WTC11 (cell line): ENCODE measurements at regions not wholly inside any gene's neighbourhood (a gene's known extent, or its start where the extent isn't known, plus 50 kb on each side); places are given as distances from the start of the nearest gene placed in this dataset.

ENCODE experiments used
- ATAC-seq: fragments of 200-7000 bp; cut with Tn5 transposase; 2 replicates; pipeline ENCODE4 v1.10.0; 2021; ENCODE audit warnings: mild to moderate bottlenecking, moderate library complexity
- CTCF ChIA-PET: fragments of 300-600 bp; sonication (Branson Sonifier 250); formaldehyde crosslinking; loops from one replicate; lab custom pipeline; 2021; ENCODE audit warnings: antibody characterized with exemption; lab: Charles Lee
- POLR2A ChIA-PET: fragments of 350-600 bp; sonication (Branson Sonifier 250); formaldehyde crosslinking; loops from one replicate; lab custom pipeline; 2021; ENCODE audit warnings: antibody characterized with exemption; lab: Charles Lee
- DNase-seq: peaks from one replicate; pipeline ENCODE4 v3.0.0; 2021; ENCODE audit warnings: low spot score
- H3K27ac Mint-ChIP-seq: 2 replicates; pipeline ENCODE4 v1.8.0; 2021; ENCODE audit warnings: mixed read lengths
- H3K27me3 Mint-ChIP-seq: 2 replicates; pipeline ENCODE4 v1.8.0; 2021; ENCODE audit warnings: low read depth, mild to moderate bottlenecking, moderate library complexity, mixed read lengths
- H3K36me3 Mint-ChIP-seq: 2 replicates; pipeline ENCODE4 v1.8.0; 2021; ENCODE audit warnings: mixed read lengths
- H3K4me1 Mint-ChIP-seq: 2 replicates; pipeline ENCODE4 v1.8.0; 2022; ENCODE audit warnings: mixed read lengths
- H3K4me3 Mint-ChIP-seq: 2 replicates; pipeline ENCODE4 v1.8.0; 2021; ENCODE audit warnings: mild to moderate bottlenecking, moderate library complexity, mixed read lengths
- H3K9me3 Mint-ChIP-seq: 2 replicates; pipeline ENCODE4 v1.8.0; 2021; ENCODE audit warnings: mixed read lengths
- CDX4 ChIP-seq: fragments of 250-450 bp; sonication (Bioruptor Pico); IDR thresholded peaks from 2 replicates; pipeline ENCODE4 v1.9.0; 2021; ENCODE audit warnings: moderate library complexity, mild to moderate bottlenecking, inconsistent platforms, borderline replicate concordance
- CREM ChIP-seq: sonication (generic); formaldehyde crosslinking; IDR thresholded peaks from 2 replicates; pipeline ENCODE4 v1.8.1; 2022; ENCODE audit warnings: mild to moderate bottlenecking, missing genetic modification reagents, moderate library complexity
- OVOL2 ChIP-seq: fragments of 250-450 bp; sonication (Bioruptor Pico); IDR thresholded peaks from 2 replicates; pipeline ENCODE4 v1.9.0; 2021; ENCODE audit warnings: mild to moderate bottlenecking, borderline replicate concordance
- PRDM15 ChIP-seq: sonication (generic); formaldehyde crosslinking; IDR thresholded peaks from 2 replicates; pipeline ENCODE4 v1.8.0; 2022; ENCODE audit warnings: missing genetic modification reagents
- RORB ChIP-seq: fragments of 250-450 bp; sonication (Bioruptor Pico); IDR thresholded peaks from 2 replicates; pipeline ENCODE4 v1.9.0; 2021; ENCODE audit warnings: mild to moderate bottlenecking
- SMAD4 ChIP-seq: sonication (generic); formaldehyde crosslinking; IDR thresholded peaks from 2 replicates; pipeline ENCODE4 v1.8.0; 2022; ENCODE audit warnings: mild to moderate bottlenecking, missing genetic modification reagents
- TEAD1 ChIP-seq: sonication (generic); formaldehyde crosslinking; IDR thresholded peaks from 2 replicates; pipeline ENCODE4 v1.8.0; 2022; ENCODE audit warnings: mild to moderate bottlenecking, missing genetic modification reagents
- USF2 ChIP-seq: sonication (generic); formaldehyde crosslinking; IDR thresholded peaks from 2 replicates; pipeline ENCODE4 v1.8.1; 2023; ENCODE audit warnings: mild to moderate bottlenecking, missing genetic modification reagents, moderate library complexity
- ZNF121 ChIP-seq: sonication (generic); formaldehyde crosslinking; IDR thresholded peaks from 2 replicates; pipeline ENCODE4 v1.8.0; 2023; ENCODE audit warnings: missing genetic modification reagents
- ZNF138 ChIP-seq: sonication (generic); formaldehyde crosslinking; conservative IDR thresholded peaks from 2 replicates; pipeline ENCODE4 v1.8.1; 2022; ENCODE audit warnings: mild to moderate bottlenecking, moderate library complexity, missing genetic modification reagents
- ZNF423 ChIP-seq: fragments of 250-450 bp; sonication (Bioruptor Pico); IDR thresholded peaks from 2 replicates; pipeline ENCODE4 v2.1.2; 2022; ENCODE audit warnings: mild to moderate bottlenecking, moderate library complexity
- TF ChIP-seq, protein P1 (sequence below): fragments of 200-600 bp; IDR thresholded peaks from 2 replicates; pipeline ENCODE4 v1.8.0; 2022; ENCODE audit warnings: antibody characterized with exemption
- TF ChIP-seq, protein P2 (sequence below): sonication (generic); formaldehyde crosslinking; IDR thresholded peaks from 2 replicates; pipeline ENCODE4 v1.8.0; 2023; ENCODE audit warnings: mild to moderate bottlenecking, missing genetic modification reagents
- TF ChIP-seq, protein P3 (sequence below): fragments of 250-450 bp; sonication (Bioruptor Pico); IDR thresholded peaks from 2 replicates; pipeline ENCODE4 v1.8.0; 2021; ENCODE audit warnings: mild to moderate bottlenecking
- TF ChIP-seq, protein P4 (sequence below): sonication (generic); formaldehyde crosslinking; IDR thresholded peaks from 2 replicates; pipeline ENCODE4 v1.8.1; 2022; ENCODE audit warnings: low read depth, missing genetic modification reagents, borderline replicate concordance

DNA sequence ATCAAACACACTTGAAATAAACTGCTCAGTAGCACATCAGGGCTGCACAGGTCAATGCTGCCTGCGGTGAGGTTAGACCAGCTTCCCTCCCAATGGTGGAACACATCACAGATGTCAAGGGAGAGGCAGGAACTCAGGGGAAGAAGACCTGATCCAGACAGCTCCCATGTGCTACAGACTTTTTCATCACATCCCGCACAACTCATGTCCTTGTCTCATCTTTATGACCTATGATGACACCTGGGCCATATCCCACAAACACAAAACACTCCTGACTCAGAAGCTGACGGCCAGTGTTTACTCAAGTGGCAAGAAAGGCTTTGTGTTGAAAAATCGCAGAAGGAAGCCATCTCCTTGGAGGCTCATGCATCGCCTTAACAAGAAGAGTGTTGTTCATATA is 91.6 kb downstream of the HTR5A start:
- no peak for DNase-seq
- CTCF ChIA-PET: no interaction called here
- Mint-ChIP-seq H3K36me3 (peaks cover 3% of the 10 kb centered on the region; the same call in 1 of the 2 replicates), H3K27me3 (no peaks in the 10 kb centered on the region), H3K9me3 (peaks cover 15% of the 10 kb centered on the region), H3K27ac (no peak overlapping the region), H3K4me1 (no peaks in the 10 kb centered on the region), H3K4me3 (no peak overlapping the region)
- POLR2A ChIA-PET: no interaction called here
- no peak for ATAC-seq
- no peak for TF ChIP-seq ZNF121 (CRISPR knock-in tag)
- TF ChIP-seq, protein P1, sequence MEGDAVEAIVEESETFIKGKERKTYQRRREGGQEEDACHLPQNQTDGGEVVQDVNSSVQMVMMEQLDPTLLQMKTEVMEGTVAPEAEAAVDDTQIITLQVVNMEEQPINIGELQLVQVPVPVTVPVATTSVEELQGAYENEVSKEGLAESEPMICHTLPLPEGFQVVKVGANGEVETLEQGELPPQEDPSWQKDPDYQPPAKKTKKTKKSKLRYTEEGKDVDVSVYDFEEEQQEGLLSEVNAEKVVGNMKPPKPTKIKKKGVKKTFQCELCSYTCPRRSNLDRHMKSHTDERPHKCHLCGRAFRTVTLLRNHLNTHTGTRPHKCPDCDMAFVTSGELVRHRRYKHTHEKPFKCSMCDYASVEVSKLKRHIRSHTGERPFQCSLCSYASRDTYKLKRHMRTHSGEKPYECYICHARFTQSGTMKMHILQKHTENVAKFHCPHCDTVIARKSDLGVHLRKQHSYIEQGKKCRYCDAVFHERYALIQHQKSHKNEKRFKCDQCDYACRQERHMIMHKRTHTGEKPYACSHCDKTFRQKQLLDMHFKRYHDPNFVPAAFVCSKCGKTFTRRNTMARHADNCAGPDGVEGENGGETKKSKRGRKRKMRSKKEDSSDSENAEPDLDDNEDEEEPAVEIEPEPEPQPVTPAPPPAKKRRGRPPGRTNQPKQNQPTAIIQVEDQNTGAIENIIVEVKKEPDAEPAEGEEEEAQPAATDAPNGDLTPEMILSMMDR: no peak
- TF ChIP-seq ZNF423 (CRISPR knock-in tag): no peak
- no peak for TF ChIP-seq TEAD1
- TF ChIP-seq, protein P2, sequence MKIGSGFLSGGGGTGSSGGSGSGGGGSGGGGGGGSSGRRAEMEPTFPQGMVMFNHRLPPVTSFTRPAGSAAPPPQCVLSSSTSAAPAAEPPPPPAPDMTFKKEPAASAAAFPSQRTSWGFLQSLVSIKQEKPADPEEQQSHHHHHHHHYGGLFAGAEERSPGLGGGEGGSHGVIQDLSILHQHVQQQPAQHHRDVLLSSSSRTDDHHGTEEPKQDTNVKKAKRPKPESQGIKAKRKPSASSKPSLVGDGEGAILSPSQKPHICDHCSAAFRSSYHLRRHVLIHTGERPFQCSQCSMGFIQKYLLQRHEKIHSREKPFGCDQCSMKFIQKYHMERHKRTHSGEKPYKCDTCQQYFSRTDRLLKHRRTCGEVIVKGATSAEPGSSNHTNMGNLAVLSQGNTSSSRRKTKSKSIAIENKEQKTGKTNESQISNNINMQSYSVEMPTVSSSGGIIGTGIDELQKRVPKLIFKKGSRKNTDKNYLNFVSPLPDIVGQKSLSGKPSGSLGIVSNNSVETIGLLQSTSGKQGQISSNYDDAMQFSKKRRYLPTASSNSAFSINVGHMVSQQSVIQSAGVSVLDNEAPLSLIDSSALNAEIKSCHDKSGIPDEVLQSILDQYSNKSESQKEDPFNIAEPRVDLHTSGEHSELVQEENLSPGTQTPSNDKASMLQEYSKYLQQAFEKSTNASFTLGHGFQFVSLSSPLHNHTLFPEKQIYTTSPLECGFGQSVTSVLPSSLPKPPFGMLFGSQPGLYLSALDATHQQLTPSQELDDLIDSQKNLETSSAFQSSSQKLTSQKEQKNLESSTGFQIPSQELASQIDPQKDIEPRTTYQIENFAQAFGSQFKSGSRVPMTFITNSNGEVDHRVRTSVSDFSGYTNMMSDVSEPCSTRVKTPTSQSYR (CRISPR knock-in tag): no peak
- TF ChIP-seq, protein P3, sequence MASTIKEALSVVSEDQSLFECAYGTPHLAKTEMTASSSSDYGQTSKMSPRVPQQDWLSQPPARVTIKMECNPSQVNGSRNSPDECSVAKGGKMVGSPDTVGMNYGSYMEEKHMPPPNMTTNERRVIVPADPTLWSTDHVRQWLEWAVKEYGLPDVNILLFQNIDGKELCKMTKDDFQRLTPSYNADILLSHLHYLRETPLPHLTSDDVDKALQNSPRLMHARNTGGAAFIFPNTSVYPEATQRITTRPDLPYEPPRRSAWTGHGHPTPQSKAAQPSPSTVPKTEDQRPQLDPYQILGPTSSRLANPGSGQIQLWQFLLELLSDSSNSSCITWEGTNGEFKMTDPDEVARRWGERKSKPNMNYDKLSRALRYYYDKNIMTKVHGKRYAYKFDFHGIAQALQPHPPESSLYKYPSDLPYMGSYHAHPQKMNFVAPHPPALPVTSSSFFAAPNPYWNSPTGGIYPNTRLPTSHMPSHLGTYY: no peak
- TF ChIP-seq, protein P4, sequence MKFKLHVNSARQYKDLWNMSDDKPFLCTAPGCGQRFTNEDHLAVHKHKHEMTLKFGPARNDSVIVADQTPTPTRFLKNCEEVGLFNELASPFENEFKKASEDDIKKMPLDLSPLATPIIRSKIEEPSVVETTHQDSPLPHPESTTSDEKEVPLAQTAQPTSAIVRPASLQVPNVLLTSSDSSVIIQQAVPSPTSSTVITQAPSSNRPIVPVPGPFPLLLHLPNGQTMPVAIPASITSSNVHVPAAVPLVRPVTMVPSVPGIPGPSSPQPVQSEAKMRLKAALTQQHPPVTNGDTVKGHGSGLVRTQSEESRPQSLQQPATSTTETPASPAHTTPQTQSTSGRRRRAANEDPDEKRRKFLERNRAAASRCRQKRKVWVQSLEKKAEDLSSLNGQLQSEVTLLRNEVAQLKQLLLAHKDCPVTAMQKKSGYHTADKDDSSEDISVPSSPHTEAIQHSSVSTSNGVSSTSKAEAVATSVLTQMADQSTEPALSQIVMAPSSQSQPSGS (CRISPR knock-in tag): no peak
- no peak for TF ChIP-seq USF2 (CRISPR knock-in tag)
- TF ChIP-seq SMAD4 (CRISPR knock-in tag): no peak
- TF ChIP-seq OVOL2 (CRISPR knock-in tag): no peak
- TF ChIP-seq ZNF138: no peak
- TF ChIP-seq CREM (CRISPR knock-in tag): no peak
- no peak for TF ChIP-seq RORB (CRISPR knock-in tag)
- TF ChIP-seq CDX4 (CRISPR knock-in tag): no peak
- TF ChIP-seq PRDM15 (CRISPR knock-in tag): no peak
